Gastroesophageal sphincter (tissue), 4 donors: ENCODE measurements at regions not wholly inside any gene's neighbourhood (a gene's known extent, or its start where the extent isn't known, plus 50 kb on each side); places are given as distances from the start of the nearest gene placed in this dataset.

ENCODE experiments used
- ATAC-seq: fragments of 150-250 bp; one replicate; pipeline ENCODE4 v1.9.1; 2016; ENCODE audit warnings: mild to moderate bottlenecking, moderate library complexity
- H3K27ac ChIP-seq, 4 donors: fragments of 200-600 bp; sonication (generic) in 3 of 4; 1 replicate in 3 of 4; 2 replicates in 1 of 4; pipeline ENCODE4 v1.5.1; 2016 to 2019
- H3K27me3 ChIP-seq: fragments of 200-600 bp; sonication (generic); one replicate; pipeline ENCODE4 v1.5.1; 2019
- H3K36me3 ChIP-seq, 2 donors: fragments of 200-600 bp; sonication (generic); one replicate each; pipeline ENCODE4 v1.5.1; 2019; ENCODE audit warnings: control low read depth in 1 of 2
- H3K4me1 ChIP-seq, 3 donors: fragments of 200-600 bp; sonication (generic); 1 replicate in 2 of 3; 2 replicates in 1 of 3; pipeline ENCODE4 v1.5.1; 2016 to 2019; ENCODE audit warnings: control low read depth in 2 of 3
- H3K4me3 ChIP-seq, 2 donors: fragments of 200-600 bp; sonication (generic); one replicate each; pipeline ENCODE4 v1.5.1; 2019; ENCODE audit warnings: mild to moderate bottlenecking in 1 of 2, moderate library complexity in 1 of 2
- H3K9me3 ChIP-seq, 3 donors: fragments of 200-600 bp; sonication (generic); one replicate each; pipeline ENCODE4 v1.5.1; 2017 to 2019; ENCODE audit warnings: control low read depth in 2 of 3
- EP300 ChIP-seq: sonication (generic); formaldehyde crosslinking; IDR thresholded peaks from one replicate; pipeline ENCODE4 v1.6.1; 2017; ENCODE audit warnings: antibody characterized with exemption, mild to moderate bottlenecking
- POLR2A ChIP-seq, 2 donors: fragments of 450-650 bp; IDR thresholded peaks; one replicate each; pipeline ENCODE4 v1.6.1; 2017; ENCODE audit warnings: antibody characterized with exemption in 2 of 2, mild to moderate bottlenecking in 2 of 2, moderate library complexity in 1 of 2
- POLR2AphosphoS5 ChIP-seq: sonication (generic); formaldehyde crosslinking; IDR thresholded peaks from one replicate; pipeline ENCODE4 v1.6.1; 2017; ENCODE audit warnings: antibody characterized with exemption
- WGBS, 2 donors: methylation state at CpG; one replicate each; pipeline ENCODE4 v1.1.5; 2018; ENCODE audit warnings: low coverage in 1 of 2; 5-methylcytosine and 5-hydroxymethylcytosine counted together
- TF ChIP-seq, protein P1 (sequence below), 4 experiments: fragments of 200-600 bp in 2 of 4; fragments of 450-650 bp in 2 of 4; sonication (generic) in 1 of 4; IDR thresholded peaks; one replicate each; pipeline ENCODE4 v1.5.1; 2017 to 2019; ENCODE audit warnings: antibody characterized with exemption in 4 of 4, mild to moderate bottlenecking in 2 of 4, moderate library complexity in 2 of 4

DNA sequence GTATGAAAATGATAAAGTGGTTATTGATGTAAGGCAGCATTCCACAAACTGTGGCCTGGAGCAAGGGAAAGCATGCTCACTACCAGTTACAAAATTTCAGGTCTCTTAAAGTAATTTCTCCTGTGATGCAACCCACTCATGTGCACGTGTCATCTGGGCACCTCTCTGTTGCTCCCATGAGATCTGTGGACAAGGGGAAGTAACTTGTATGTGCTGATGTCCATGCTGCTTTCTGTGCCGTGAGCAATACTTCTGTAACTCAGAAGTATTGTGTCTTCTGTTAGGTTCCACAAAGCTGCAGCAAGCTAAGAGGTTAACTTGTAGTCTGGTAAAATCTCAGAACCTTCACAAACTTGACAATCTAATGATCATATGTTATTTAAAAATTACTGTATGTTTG is 930.0 kb upstream of the SLITRK6 start:
- H3K36me3 ChIP-seq = no peaks in the 10 kb centered on the region
- 19 to 35% methylated on average over 2 of the region's 2 CpGs for WGBS, 2 donors

DNA sequence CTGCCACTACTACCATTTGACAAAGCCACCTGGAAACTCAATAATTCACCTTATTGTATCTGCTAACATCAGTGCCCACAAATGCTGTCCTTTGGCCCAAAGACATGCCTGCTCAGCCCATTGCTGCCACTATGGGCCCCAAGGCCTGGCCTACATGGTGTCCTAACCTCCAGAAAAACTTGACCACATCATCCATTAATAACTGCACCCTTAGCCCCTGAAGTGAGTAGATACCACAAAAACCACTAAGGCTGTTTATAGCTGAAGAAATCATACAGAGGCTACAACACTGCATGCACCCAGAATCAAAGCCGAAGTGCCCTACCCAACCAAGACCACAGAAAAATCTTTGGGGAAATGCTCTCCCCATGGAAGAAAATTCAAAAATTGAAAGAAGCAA is 932.8 kb upstream of the SLITRK6 start:
- no peaks in the 10 kb centered on the region for H3K36me3 ChIP-seq
- 83% methylated on average over 1 of the region's 1 CpG; no CpG with 5 or more reads in 1 of the 2 donors for WGBS, 2 donors
- TF ChIP-seq POLR2A (IDR thresholded peaks at IDR 0.05) (no peak), EP300 (no peak)
- H3K4me3 ChIP-seq = no peak overlapping the region
- H3K4me1 ChIP-seq = no peaks in the 10 kb centered on the region
- no peak overlapping the region for H3K27ac ChIP-seq
- no peaks in the 10 kb centered on the region for H3K27me3 ChIP-seq
- H3K9me3 ChIP-seq = peaks cover 0 to 6% (median 0%) of the 10 kb centered on the region in 3 donors
- ATAC-seq = no peak

More for the DNA sequence above, 930.0 kb upstream of the SLITRK6 start:
- no peaks in the 10 kb centered on the region for H3K27me3 ChIP-seq
- TF ChIP-seq, protein P1, sequence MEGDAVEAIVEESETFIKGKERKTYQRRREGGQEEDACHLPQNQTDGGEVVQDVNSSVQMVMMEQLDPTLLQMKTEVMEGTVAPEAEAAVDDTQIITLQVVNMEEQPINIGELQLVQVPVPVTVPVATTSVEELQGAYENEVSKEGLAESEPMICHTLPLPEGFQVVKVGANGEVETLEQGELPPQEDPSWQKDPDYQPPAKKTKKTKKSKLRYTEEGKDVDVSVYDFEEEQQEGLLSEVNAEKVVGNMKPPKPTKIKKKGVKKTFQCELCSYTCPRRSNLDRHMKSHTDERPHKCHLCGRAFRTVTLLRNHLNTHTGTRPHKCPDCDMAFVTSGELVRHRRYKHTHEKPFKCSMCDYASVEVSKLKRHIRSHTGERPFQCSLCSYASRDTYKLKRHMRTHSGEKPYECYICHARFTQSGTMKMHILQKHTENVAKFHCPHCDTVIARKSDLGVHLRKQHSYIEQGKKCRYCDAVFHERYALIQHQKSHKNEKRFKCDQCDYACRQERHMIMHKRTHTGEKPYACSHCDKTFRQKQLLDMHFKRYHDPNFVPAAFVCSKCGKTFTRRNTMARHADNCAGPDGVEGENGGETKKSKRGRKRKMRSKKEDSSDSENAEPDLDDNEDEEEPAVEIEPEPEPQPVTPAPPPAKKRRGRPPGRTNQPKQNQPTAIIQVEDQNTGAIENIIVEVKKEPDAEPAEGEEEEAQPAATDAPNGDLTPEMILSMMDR (IDR thresholded peaks at IDR 0.05) = no peak
- TF ChIP-seq POLR2A (IDR thresholded peaks at IDR 0.05) = no peak
- no peak for TF ChIP-seq POLR2AphosphoS5
- TF ChIP-seq EP300 = no peak
- ATAC-seq = no peak
- no peak overlapping the region for H3K27ac ChIP-seq
- peaks cover 0 to 6% (median 0%) of the 10 kb centered on the region in 3 donors for H3K9me3 ChIP-seq
- H3K4me3 ChIP-seq = no peak overlapping the region
- no peaks in the 10 kb centered on the region for H3K4me1 ChIP-seq

DNA sequence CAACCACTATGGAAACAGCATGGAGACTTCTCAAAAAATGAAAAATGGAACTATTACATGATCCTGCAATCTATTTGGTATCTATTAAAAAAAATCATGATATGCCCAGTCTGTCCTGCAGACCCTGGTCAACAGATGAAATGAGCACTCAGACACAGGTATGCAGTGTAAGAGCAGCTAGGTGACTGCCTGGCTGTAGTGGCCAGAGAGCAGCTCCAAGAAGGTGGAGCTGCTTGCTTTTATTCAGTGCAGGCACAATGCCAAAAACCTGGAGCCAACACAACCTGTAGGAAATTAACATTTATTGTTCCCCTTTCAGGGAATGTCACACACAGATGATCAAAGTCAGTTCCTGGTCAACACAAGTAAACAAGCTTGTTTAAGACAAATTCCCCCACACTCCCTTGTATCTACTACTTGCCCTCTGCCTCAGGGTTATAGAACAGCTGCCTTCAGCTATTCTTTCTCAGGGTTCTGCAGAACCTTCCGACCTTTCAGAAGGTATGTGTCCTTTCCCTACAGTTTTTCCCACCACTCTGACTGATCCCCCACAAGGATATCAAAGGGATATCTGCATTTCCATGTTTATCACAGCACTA is 933.7 kb upstream of the SLITRK5 start:
- Histone ChIP-seq H3K4me1 (no peaks in the 10 kb centered on the region), H3K4me3 (no peak overlapping the region), H3K9me3 (no peaks in the 10 kb centered on the region), H3K27ac (no peak overlapping the region), H3K27me3 (no peaks in the 10 kb centered on the region), H3K36me3 (no peaks in the 10 kb centered on the region)
- 44 to 71% methylated on average over 1 of the region's 1 CpG for WGBS, 2 donors
- TF ChIP-seq EP300 (no peak), POLR2A (IDR thresholded peaks at IDR 0.05) (no peak), POLR2AphosphoS5 (no peak)
- TF ChIP-seq, protein P1 (IDR thresholded peaks at IDR 0.05) = no peak
- no peak for ATAC-seq

DNA sequence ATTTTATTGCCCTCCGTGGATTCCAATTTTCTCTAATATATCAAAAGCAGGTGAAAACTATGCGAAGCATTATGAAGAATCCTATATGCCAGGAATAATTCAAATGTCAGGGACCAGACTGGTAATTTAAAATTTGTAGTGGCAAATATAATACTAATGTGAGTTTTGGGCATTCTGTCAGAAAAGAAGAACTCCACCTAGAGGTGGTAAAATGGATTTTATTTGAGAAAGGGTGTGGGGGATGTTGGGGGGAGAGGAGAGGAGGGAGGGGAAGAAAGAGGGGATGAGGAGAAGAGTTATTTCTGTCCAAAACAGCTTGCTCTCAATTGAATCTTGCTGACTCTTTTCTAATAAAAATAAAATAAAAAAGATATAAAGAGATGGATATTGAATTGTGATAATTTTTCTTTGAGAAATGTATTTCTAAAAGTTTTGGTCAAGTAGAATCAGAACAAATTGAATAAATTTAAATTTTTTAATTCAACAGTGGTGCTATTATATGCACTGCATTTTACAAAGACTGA is 929.3 kb upstream of the SLITRK5 start:
- Histone ChIP-seq H3K4me1 (no peaks in the 10 kb centered on the region), H3K4me3 (no peak overlapping the region), H3K27ac (no peak overlapping the region), H3K9me3 (no peaks in the 10 kb centered on the region), H3K27me3 (no peaks in the 10 kb centered on the region), H3K36me3 (no peaks in the 10 kb centered on the region)
- no peak for ATAC-seq
- 58 to 60% methylated on average over 2 of the region's 2 CpGs for WGBS, 2 donors
- TF ChIP-seq EP300 (no peak), POLR2A (IDR thresholded peaks at IDR 0.05) (no peak), POLR2AphosphoS5 (no peak)
- TF ChIP-seq, protein P1 (IDR thresholded peaks at IDR 0.05) = no peak

DNA sequence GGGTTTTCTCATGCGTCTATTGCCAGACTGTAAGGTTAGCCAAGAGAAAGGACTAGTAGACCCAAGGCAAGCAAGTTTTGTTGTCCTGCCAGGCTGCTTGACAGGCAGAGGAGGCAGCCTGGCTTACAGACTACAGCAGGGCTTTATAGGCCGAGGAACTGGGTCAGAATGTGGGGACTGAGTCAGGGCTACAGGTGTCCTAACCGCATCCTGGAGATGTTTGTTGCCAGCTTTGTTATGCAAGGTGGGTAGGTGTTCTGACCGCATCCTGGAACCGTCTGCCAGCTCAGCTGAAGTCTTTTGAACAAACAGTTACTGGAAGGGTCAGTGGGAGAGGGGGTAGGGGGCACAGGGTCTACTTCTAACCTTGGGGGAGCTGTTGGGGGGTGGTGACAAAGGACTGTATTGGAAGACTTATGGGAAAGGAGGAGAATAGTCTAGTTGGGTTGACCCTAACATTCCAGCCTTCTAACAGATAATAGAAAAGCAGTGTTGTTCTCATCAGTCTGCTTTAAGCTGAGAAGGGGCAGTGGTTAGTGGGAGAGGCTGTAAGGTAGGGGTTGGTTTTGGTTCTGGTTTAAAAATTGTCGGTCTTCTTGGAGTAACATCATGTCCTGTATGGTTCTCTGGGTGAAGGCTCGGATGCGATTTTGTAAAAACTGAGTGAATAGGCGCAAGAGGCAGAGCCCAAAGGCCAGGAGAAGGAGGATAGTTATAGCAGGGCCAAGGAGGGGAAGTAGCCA is 913.8 kb upstream of the SLITRK5 start:
- no peaks in the 10 kb centered on the region for H3K36me3 ChIP-seq
- H3K4me1 ChIP-seq = no peaks in the 10 kb centered on the region
- H3K9me3 ChIP-seq = peaks cover 0 to 5% (median 0%) of the 10 kb centered on the region in 3 donors
- no peak overlapping the region for H3K4me3 ChIP-seq
- no peak overlapping the region for H3K27ac ChIP-seq
- no peaks in the 10 kb centered on the region for H3K27me3 ChIP-seq
- 57 to 100% methylated on average over 3 to 8 of the region's 9 CpGs for WGBS, 2 donors
- TF ChIP-seq POLR2A (IDR thresholded peaks at IDR 0.05) (no peak), EP300 (no peak), POLR2AphosphoS5 (no peak)
- TF ChIP-seq, protein P1 (IDR thresholded peaks at IDR 0.05) = no peak
- no peak for ATAC-seq
